Activated CD8-positive, alpha-beta memory T cell treated with anti-CD3 and anti-CD28 coated beads for 24 hours (primary cell): ENCODE measurements at regions not wholly inside any gene's neighbourhood (a gene's known extent, or its start where the extent isn't known, plus 50 kb on each side); places are given as distances from the start of the nearest gene placed in this dataset.

Experiments used
- DNase-seq: peaks from one replicate; pipeline ENCODE4 v3.0.0-alpha.2; 2020

DNA sequence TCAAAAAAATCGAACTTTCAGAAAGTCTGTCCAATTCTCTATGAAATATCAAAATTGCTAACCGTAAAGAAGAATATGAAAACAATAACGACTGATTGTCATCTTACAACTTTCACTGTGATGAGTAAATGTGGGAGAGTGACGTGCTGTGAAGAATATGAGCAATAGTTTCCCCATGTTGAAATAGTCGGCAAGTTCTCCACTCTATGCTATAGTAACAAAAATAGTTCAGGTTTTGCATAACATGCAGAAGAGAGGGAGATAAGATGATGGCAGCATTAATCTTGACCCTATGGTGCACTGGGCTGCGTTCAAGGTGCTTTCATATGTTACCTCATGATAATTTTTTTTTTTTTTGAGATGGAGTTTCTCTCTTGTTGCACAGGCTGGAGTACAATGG is 196.8 kb upstream of the CYRIA start:
- no peak for DNase-seq

DNA sequence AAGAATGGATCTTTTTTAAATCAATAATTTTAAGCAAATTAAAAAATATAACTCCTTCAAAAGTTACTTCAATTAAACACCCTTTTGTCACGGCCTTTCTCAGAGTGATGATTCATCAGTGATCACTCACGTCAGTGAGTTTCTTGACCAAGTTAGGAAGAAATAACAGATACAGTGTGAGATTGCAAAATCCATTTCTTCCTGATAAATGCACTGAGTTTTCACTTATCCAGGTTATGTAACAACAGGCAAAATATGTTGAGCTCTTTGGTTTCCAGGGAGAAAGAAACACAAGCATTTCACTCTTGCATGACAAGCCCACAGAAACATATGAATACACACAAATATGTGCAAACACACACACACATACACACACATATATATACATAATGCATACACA is 195.9 kb upstream of the CYRIA start:
- no peak for DNase-seq

DNA sequence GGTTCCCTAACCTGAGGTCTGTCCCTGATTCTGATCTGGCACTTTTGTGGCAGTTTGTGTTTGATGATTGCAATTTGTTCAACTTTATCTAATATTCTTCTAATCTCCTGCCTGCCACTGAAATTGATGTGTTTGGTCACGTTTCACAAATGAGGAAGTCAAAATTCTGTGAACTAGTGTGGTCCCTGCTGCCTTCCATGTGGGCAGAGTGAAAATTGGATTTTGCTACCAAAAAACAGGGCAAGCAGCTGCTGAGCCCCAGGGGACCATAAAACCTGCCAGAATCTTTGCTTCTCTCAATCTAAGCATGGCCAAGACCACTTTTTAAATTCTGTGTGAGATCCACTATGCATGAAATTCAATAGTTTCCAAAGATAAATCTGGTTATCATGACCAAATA is 195.5 kb upstream of the CYRIA start:
- DNase-seq: no peak

DNA sequence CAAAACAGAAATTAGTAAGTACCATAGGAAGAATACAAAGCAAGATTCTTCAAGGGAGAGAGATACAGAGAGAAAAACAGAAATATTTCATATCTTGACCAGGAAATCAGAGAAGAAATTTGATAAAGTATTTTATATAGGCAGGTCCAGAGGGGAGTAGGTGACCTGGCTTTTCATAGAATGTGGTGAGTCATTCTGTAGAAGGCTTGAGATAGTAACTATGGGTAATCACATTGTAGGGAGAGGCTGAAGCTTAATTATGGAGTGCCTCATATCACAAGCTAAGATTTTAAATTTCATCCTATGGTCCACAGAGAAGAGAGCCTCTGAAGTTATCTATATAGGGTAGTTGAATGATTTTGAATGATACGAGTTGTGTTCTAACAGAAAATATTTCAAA is 195.0 kb upstream of the CYRIA start:
- no peak for DNase-seq

DNA sequence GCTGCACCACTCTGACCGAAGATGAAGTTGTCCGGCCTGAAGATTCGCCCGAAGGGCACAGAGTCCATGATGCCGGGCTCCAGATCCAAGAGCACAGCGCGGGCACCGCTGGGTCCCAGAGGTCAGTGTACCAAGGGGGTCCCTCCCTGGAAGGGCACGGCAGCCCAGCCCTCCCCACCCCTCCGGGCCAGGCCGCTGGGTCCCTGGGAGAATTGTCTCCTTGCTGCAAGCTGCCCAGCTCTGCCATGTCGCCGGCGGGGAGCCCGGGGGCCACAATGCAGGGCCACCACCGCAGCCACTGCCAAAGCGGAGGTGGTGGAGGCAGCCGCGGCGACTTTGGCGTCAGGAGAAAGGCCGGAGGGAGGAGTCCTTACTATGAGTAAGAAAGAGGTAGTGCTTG is 189.5 kb upstream of the CYRIA start:
- DNase-seq: no peak

DNA sequence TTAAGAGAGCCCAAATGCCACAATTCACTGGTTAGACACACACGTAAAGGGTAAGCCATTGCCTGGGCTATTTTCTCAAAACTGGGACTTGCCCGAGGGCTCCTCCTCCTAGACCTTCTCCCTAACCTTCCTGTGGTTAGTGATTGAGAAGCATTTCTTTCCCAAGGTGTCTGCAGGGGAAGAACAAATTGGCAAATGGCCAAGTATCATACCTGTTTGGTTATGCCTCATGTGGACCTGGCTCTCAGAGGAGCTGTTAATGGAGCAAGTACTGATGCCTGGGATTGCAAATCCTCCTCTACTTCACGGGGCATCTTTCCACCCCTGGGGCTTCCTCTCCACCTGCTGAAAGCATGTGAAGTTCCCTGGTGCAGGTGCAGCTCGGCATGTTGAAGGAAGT is 187.5 kb upstream of the CYRIA start:
- DNase-seq: no peak

DNA sequence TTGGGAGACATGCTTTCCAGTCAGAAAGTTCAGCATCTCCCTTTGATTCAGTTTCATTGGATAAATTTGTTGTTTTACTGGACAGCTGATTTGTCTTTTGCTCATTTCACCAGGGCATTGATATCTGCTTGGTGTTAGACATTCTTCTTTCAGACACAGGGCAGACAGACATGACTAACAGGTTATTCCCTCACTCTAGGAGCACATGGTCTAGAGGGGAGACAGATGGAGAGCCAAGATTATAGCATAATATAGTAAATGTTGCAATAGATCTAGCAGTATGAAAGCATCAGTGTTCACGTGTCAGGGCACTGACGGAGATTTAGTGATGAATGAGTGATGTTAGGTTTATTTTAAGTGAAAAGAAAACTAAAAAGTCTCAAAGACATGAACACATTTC is 187.0 kb upstream of the CYRIA start:
- no peak for DNase-seq

DNA sequence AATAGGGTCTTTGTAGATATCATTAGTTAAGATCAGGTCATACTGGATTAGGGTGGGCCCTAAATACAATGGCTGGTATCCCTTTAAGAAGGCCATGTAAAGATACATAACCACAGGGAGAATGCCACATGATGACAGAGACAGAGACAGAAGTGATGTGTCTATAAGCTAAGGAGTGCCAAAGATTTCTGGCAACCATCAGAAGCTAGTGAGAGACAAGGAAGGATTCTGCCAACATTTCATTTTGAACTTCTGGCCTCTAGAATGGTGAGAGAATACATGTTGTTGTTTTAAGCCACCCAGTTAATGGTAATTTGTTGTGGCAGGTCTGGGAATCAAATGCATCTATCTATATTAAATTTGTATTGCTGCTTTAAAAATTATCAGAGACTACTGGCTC is 185.5 kb upstream of the CYRIA start:
- no peak for DNase-seq

DNA sequence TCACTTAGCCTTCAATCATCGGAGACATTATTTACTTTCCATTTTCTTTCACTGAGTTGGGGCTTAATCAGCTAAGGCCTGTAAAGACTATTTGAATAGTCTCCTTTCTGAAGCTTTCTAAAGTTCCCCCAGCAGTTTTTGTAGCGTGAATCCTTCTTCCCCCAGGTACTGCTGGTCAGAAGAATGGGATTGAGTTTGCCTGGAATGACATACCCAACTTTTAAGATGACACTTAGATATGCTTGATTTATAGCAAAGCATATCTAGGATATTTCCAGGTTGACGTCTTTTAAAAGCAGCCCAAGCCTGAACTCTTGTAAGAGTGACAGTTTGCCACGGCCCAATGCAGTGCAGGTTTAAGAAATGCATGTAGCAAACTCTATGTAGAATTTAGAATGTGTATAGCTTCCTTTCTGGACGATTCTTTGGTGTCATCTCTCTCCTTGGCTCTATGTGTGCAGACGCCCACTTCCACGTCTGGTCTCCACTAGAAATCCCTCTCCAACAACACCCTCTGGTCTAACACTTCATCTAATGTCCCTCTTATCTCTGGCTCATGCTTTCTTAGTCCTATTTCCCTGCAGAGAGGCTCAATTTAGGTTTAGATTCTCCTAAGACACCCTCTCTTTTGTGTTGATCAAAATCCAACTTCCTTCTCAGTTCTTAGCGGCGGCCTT is 175.0 kb upstream of the CYRIA start:
- no peak for DNase-seq

DNA sequence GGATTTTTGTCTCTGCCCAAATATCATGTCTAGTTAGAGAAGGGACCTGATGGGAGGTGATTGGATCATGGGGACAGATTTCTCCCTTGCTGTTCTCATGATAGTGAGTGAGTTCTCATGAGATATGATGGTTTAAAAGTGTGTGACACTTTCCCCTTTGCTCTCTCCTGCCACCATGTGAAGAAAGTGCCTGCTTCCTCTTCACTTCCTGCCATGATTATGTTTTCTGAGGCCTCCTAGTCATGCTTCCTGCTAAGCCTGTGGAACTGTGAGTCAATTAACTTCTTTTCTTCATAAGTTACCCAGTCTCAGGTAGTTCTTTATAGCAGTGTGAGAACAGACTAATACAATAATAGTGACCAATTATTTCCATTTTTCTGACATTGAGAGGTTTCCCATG is 167.3 kb upstream of the CYRIA start:
- no peak for DNase-seq

DNA sequence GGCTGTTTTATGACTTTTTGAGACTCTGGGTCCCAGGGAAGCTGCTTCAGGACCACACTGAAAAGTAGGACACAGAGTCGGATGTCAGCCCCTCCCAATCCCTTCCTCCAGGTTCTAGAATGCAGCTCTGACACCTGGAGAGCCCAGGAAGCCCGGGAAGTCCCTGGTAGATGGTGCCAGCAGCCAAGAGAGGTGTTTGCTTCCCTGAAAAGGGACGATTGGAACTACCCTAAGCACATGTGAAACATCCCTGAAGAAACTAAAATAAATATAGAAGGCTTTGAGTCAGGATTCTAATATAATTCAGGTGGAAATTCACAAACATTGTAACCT is 163.2 kb upstream of the CYRIA start:
- DNase-seq: no peak

DNA sequence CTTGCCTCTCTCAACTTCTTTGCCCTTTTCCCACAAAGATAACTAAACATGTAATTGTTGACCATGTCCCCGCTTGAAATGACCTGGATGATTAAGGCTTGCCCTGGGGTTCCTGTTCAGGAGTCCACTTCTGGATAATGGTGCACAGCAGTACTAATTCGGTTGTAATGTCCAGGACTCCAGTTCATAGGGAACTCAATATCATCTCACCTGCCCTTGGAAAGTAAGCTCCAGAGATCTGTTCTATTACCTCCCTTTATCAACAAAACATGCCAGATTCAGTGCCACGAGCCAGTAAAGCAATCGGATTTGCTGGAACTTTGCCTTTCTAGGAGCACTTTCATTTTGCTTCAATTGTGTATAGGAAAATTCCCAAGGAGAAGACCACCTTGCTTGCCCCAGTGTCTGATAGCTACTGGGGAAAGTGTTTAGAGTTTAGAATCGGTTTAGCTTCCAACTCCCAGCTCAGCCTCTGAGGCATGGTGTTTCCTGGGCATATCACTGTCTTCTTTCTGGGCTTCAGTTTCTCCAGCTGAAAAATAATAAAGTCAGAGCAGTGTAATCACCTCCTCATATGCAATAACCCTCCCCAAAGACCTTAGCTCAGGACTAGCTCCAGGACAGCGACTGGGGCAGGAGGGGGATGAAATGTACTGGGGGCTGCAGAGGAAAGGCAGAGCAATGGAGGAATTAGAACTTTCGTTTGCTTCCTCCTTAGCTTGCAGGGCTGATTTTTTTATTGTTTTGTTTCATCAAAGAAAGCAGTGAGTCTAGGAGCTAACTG is 162.6 kb upstream of the CYRIA start:
- DNase-seq: no peak

DNA sequence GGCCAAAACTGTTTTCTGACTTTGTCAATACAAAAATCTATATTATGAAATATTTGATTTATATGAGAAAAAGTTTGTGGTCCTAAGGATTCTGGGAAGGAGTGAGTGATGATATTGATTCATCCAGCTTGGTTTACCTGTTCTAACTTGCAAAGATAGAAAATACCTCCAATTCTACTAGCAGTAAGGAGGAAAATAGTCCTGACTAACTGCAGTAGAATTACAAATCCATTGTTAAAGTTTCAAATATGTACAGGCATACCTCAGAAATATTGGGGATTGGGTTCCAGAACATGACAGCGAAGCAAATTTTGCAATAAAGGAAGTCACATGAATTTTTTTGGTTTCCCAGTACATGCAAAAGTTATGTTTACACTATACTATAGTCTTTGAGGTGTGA is 158.8 kb upstream of the CYRIA start:
- DNase-seq: no peak

DNA sequence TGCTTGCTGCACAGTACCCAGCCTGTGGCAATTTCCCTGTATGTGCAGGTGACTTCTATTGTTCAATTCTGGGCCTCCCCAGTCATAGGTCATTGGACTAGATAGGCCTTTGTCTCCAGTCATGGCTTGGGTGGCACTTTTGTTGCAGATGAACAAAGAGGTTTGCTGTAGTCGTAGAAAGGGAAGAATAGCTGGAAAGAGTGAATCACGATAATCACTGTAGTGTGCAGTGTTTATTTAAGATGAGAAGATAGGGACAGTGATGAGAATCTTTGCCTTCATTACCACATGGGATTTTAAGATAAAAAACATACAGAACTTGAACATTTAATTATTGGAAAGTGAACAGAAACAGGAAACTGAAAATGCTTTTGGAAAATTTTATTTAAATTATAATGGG is 156.1 kb upstream of the CYRIA start:
- no peak for DNase-seq

DNA sequence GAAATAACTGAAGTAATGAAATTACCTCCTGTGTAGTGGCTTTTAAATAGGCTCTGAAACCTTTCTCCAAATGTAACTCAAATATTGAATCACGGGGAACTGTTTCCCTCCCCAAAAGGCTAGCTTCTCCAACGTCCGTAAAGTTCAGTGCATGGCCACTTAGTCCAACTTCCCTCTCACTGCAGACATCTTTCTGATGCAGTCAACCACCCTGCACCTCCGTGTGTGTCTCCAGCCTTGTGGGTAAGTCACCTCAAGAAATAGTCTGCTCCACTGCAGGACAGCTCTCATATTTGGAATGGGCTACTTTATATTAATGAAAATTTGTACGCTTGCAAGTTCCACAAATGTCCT is 152.5 kb upstream of the CYRIA start:
- DNase-seq: no peak

DNA sequence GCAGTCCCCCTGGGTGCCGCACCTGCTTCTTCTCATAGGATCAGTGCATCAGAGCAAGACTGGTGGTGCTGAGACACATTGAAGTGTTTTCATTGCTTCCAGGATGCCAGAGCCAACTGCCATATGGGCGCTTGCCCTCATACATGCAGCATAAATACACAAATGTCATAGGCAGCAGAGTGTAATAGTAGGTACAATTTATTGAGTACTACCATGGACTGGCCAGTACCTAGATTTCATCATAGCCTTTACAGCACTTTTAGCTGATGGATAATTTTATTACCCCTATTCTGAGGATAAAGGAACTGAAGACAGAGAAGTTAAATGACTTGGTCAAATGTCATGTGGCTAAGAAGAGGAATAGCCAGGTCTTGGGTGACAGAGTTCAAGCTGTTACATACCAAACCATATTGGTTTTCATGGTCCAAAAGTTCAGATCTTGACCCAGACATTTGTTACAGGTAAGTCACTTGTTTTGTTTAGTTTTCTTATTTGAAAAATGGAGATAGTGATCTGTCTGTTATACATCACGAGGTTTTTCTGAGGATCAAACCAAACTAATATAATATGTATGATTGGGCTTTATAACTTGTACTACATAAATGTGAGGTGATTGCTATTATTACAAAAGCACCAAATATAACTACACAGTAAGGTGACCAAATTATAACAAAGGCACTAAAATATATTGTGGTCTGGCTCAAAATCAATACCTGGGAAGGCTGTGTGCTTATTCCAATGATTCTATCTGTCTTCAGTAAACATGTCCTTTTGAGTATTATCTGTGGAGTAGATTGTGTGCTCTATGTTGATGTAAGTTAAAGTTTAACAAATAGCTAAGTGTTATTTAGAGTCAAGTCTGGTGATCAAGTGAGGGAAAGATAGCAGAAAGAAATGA is 151.9 kb upstream of the CYRIA start:
- no peak for DNase-seq

DNA sequence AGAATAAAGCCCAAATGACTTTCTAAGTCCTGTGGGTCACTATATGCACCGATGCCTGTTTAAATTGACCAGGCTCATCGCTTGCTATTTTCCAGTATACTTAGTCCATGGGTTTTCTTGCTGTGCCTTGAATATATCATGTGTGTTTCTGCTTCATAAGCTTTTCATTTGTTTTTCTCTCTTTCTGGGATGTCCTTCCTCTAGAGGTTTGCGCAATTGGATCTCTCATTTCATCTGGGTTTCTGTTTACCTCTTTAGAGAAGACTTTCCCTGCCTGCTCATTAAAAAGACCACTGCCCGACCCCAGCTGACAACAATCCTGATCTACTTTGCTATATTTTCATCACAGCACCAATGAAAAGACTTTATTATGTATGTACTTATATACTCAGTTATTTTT is 150.9 kb upstream of the CYRIA start:
- DNase-seq: no peak

DNA sequence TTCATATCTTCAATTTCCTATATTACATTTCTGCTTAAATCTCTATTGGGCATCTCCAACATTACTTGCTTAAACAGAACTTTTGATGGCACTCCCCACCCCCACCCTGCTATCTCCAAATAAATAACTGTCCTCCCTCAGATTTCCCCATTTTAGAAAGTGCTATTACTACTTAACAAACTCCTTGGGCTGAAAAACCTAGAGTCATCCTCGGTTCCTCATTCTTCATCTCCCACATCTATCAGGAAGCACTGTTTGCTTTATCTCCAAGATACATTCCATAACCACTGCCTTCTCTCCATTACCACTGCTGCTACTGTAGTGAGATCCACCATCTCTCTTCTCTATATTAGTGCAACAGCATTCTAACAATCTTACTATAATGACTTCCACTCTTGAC is 150.4 kb upstream of the CYRIA start:
- DNase-seq: no peak

DNA sequence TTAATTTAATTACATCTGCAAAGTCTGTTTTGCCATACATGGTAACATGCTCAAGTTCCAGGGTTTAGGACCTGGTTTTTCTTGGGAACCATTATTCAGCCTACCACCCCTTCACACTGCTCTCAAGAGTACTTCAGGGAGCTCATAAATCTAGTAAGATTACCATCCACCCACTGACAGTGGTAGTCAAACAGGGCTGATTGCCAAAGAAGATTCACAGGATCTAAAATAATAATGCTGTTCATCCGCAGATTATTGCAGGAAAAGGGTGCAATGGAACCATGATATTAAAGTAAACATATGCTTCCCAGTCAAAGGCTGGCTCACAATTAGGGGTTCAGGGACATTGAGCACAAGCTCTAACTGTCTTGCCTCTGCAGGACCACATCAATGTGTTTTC is 148.0 kb upstream of the CYRIA start:
- DNase-seq: no peak

DNA sequence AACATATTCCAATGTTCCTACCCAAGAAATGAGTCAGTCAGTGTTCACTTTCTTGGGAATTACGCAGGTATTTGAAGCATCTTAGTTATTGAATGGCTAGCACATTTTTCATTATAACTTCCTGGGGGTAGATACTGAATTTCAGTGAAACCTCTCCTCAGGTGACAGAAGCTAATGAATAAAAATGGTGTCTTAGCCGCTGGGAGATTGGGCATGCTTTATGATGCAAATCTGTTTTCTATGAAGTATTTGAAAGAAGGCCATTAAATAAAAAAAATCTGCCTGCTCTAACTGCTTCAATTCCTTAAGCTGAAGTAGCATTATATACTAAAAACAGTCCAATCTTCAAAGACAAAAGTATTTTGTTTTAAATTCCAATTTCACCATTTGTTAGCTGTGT is 132.8 kb upstream of the CYRIA start:
- no peak for DNase-seq

DNA sequence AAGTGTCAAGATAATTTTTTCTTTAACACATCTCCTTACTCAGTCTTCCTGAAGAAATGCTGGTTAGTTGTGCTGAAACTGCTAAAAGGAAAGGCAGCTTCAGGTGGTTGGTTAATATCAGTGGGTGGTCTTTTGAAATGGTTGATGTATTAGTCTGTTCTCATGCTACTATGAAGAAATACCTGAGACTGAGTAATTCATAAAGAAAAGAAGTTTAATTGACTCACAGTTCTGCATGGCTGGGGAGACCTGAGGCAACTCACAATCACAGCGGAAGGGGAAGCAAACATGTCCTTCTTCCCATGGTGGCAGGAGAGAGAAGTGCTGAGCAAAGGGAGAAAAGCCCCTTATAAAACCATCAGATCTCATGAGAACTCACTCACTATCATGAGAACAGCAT is 125.9 kb upstream of the CYRIA start:
- DNase-seq: no peak

DNA sequence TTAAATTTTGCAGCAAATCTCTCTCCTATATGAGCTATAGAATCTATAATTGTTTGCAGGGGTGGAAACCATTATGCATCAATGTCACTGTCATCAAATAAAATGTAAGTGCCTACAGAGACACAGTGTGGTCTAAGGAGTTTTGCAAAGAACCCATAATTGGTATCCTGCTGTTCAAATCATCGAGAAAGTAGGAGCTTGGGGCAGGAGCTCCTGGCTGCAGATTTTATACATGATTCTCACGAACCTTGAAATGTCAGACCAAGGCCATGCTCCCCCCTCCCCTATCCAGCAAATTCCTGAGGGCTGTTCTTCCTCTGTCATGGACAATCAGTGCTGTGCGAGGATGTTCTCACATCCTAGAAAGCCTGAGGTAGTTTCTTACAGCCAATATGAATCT is 119.5 kb upstream of the CYRIA start:
- no peak for DNase-seq

DNA sequence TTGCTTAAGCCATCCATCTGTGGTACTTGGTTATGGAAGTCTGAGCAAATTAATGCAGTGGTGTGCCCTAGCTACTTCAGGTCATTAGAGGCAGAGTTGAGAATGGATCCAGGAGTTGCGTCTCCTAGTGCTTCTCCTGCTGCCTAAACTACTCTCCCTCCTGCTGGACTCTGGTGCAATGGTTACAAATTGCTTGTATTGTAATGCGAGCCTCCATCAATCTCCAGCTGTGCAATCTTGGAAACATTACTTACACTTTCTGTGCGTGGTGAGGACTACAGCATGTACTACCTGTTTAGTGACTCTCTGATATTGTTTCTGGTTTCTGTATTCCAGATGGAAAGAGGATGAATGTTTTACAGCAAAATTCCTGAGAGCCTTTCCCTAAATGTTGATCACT is 119.0 kb upstream of the CYRIA start:
- DNase-seq: no peak
